ENCODE measurements at regions not wholly inside any gene's neighbourhood (a gene's known extent, or its start where the extent isn't known, plus 50 kb on each side); places are given as distances from the start of the nearest gene placed in this dataset.

DNA sequence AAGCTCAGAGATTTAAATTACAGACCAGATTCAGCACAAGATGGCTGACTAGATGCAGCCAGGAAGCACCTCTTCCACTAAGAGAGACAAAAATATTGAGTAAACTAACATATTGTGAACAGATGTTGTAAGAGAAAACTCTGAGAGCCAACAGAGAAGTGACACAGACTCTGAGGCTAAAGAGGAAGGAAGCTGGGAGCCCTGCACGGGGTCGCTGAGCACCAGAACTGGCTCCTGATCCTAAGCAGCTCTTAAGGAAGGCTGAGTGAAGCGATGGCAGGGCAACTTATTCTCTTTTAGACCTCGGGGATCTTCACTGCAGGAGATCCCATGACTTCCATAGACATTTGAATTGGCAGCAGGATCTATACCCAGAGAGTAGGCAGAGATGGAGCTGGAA lies 578.0 kb upstream of the GRM7 start:
- no peak overlapping the region for H2AFZ ChIP-seq (ENCODE audit: low read depth, low read length)
- H3K36me3 ChIP-seq (ENCODE audit: insufficient read depth, low read length) = no peaks in the 10 kb centered on the region
- no peaks in the 10 kb centered on the region for H3K27me3 ChIP-seq (ENCODE audit: insufficient read depth, low read length, poor library complexity)
- no peaks in the 10 kb centered on the region for H3K9me3 ChIP-seq (ENCODE audit: insufficient read depth, low read length, severe bottlenecking)
- no peak overlapping the region for H3K4me3 ChIP-seq (ENCODE audit: low read depth in 1 of 2, low read length in 2 of 2)
- ATAC-seq (ENCODE audit: insufficient read depth, low read depth) (no peak), DNase-seq (no peak)
- TF ChIP-seq, protein P1, sequence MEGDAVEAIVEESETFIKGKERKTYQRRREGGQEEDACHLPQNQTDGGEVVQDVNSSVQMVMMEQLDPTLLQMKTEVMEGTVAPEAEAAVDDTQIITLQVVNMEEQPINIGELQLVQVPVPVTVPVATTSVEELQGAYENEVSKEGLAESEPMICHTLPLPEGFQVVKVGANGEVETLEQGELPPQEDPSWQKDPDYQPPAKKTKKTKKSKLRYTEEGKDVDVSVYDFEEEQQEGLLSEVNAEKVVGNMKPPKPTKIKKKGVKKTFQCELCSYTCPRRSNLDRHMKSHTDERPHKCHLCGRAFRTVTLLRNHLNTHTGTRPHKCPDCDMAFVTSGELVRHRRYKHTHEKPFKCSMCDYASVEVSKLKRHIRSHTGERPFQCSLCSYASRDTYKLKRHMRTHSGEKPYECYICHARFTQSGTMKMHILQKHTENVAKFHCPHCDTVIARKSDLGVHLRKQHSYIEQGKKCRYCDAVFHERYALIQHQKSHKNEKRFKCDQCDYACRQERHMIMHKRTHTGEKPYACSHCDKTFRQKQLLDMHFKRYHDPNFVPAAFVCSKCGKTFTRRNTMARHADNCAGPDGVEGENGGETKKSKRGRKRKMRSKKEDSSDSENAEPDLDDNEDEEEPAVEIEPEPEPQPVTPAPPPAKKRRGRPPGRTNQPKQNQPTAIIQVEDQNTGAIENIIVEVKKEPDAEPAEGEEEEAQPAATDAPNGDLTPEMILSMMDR (IDR thresholded peaks at IDR 0.05; ENCODE audit: borderline replicate concordance, extremely low read depth, low read length, poor library complexity, severe bottlenecking) = no peak
- TF ChIP-seq EZH2 (IDR thresholded peaks at IDR 0.05; ENCODE audit: borderline replicate concordance, low read depth, low read length, severe bottlenecking) = no peak
- H3K27ac ChIP-seq (ENCODE audit: low read length) = no peak overlapping the region
- no peaks in the 10 kb centered on the region for H4K20me1 ChIP-seq (ENCODE audit: insufficient read depth, low read length)
- H3K4me1 ChIP-seq (ENCODE audit: insufficient read depth, low read length) = no peaks in the 10 kb centered on the region
- H3K4me2 ChIP-seq (ENCODE audit: insufficient read depth, low read length) = no peak overlapping the region
- no peak overlapping the region for H3K9ac ChIP-seq (ENCODE audit: low read depth, low read length)
- no peaks in the 10 kb centered on the region for H3K79me2 ChIP-seq (ENCODE audit: insufficient read depth, low read length)

DNA sequence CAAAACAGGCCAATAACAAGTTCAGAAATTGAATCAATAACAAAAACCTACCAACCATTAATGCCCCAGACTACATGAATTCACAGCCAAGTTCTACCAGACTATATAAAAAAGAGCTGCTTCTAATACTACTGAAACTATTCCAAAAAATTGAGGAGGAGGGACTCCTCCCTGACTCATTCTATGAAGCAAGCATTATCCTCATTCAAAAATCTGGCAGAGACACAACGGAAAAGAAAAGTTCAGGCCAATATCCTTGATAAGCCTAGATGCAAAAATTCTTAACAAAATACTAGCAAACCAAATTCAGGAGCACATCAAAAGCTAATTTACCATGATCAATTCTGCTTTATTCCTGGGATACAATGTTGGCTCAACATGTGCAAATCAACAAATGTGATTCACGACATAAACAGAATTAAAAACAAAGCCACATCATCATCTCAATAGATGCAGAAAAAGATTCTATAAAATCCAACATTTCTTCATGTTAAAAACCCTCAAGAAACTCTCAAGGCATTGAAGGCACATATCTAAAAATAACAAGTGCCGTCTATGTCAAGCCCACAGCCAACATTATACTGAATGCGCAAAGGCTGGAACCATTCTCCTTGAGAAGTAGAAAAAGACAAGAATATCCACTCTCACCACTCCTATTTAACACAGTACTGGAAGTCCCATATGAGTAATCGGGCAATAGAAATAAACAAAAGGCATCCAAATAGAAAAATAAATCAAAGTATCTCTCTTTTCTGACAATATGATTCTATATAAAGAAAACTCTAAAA lies 573.6 kb upstream of the GRM7 start:
- TF ChIP-seq EZH2 (IDR thresholded peaks at IDR 0.05; ENCODE audit: borderline replicate concordance, low read depth, low read length, severe bottlenecking) = no peak
- TF ChIP-seq, protein P1 (IDR thresholded peaks at IDR 0.05; ENCODE audit: borderline replicate concordance, extremely low read depth, low read length, poor library complexity, severe bottlenecking) = no peak

DNA sequence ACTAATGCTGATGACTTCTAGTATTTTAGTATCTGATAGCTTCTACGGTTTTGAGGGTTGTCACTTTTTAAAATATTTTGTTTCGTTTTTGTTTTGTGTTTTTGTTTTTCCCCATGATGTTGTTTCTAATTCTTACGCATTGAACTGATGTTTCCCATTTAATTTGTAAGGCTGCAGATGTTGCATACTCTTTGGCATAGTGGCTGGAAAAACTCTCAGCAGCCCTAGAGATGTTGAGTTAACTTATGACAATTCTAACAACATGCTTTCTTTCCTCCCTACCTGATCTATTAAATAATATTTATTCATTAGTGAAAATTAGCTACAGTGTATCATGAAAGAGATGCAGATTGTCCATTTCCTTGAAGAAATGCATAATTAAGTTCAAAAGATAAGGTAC lies 559.3 kb upstream of the GRM7 start:
- H3K4me2 ChIP-seq (ENCODE audit: insufficient read depth, low read length) = no peak overlapping the region
- no peaks in the 10 kb centered on the region for H3K79me2 ChIP-seq (ENCODE audit: insufficient read depth, low read length)
- ATAC-seq (ENCODE audit: insufficient read depth, low read depth) (no peak), DNase-seq (no peak)
- H3K36me3 ChIP-seq (ENCODE audit: insufficient read depth, low read length) = no peaks in the 10 kb centered on the region
- no peak overlapping the region for H3K4me3 ChIP-seq (ENCODE audit: low read depth in 1 of 2, low read length in 2 of 2)
- H3K4me1 ChIP-seq (ENCODE audit: insufficient read depth, low read length) = no peaks in the 10 kb centered on the region
- H3K9ac ChIP-seq (ENCODE audit: low read depth, low read length) = no peak overlapping the region
- no peaks in the 10 kb centered on the region for H3K9me3 ChIP-seq (ENCODE audit: insufficient read depth, low read length, severe bottlenecking)
- H3K27ac ChIP-seq (ENCODE audit: low read length) = no peak overlapping the region
- no peak overlapping the region for H2AFZ ChIP-seq (ENCODE audit: low read depth, low read length)
- H3K27me3 ChIP-seq (ENCODE audit: insufficient read depth, low read length, poor library complexity) = no peaks in the 10 kb centered on the region
- no peak for TF ChIP-seq EZH2 (IDR thresholded peaks at IDR 0.05; ENCODE audit: borderline replicate concordance, low read depth, low read length, severe bottlenecking)
- TF ChIP-seq, protein P1 (IDR thresholded peaks at IDR 0.05; ENCODE audit: borderline replicate concordance, extremely low read depth, low read length, poor library complexity, severe bottlenecking) = no peak
- no peaks in the 10 kb centered on the region for H4K20me1 ChIP-seq (ENCODE audit: insufficient read depth, low read length)

More for the DNA sequence above, 573.6 kb upstream of the GRM7 start:
- H3K4me3 ChIP-seq (ENCODE audit: low read depth in 1 of 2, low read length in 2 of 2) = no peak overlapping the region
- H3K79me2 ChIP-seq (ENCODE audit: insufficient read depth, low read length) = no peaks in the 10 kb centered on the region
- no peaks in the 10 kb centered on the region for H3K9me3 ChIP-seq (ENCODE audit: insufficient read depth, low read length, severe bottlenecking)
- no peaks in the 10 kb centered on the region for H3K36me3 ChIP-seq (ENCODE audit: insufficient read depth, low read length)
- H2AFZ ChIP-seq (ENCODE audit: low read depth, low read length) = no peak overlapping the region
- H3K27me3 ChIP-seq (ENCODE audit: insufficient read depth, low read length, poor library complexity) = no peaks in the 10 kb centered on the region
- H3K4me2 ChIP-seq (ENCODE audit: insufficient read depth, low read length) = no peak overlapping the region
- H3K4me1 ChIP-seq (ENCODE audit: insufficient read depth, low read length) = no peaks in the 10 kb centered on the region
- H3K27ac ChIP-seq (ENCODE audit: low read length) = no peak overlapping the region
- ATAC-seq (ENCODE audit: insufficient read depth, low read depth) = no peak
- H4K20me1 ChIP-seq (ENCODE audit: insufficient read depth, low read length) = no peaks in the 10 kb centered on the region
- no peak overlapping the region for H3K9ac ChIP-seq (ENCODE audit: low read depth, low read length)
- DNase-seq = no peak

Measured in DND-41 (cell line).